Gastroesophageal sphincter (tissue), 4 donors: ENCODE measurements at regions not wholly inside any gene's neighbourhood (a gene's known extent, or its start where the extent isn't known, plus 50 kb on each side); places are given as distances from the start of the nearest gene placed in this dataset.

Source experiments
- ATAC-seq: fragments of 150-250 bp; one replicate; pipeline ENCODE4 v1.9.1; 2016; ENCODE audit warnings: mild to moderate bottlenecking, moderate library complexity
- H3K27ac ChIP-seq, 4 donors: fragments of 200-600 bp; sonication (generic) in 3 of 4; 1 replicate in 3 of 4; 2 replicates in 1 of 4; pipeline ENCODE4 v1.5.1; 2016 to 2019
- H3K27me3 ChIP-seq: fragments of 200-600 bp; sonication (generic); one replicate; pipeline ENCODE4 v1.5.1; 2019
- H3K36me3 ChIP-seq, 2 donors: fragments of 200-600 bp; sonication (generic); one replicate each; pipeline ENCODE4 v1.5.1; 2019; ENCODE audit warnings: control low read depth in 1 of 2
- H3K4me1 ChIP-seq, 3 donors: fragments of 200-600 bp; sonication (generic); 1 replicate in 2 of 3; 2 replicates in 1 of 3; pipeline ENCODE4 v1.5.1; 2016 to 2019; ENCODE audit warnings: control low read depth in 2 of 3
- H3K4me3 ChIP-seq, 2 donors: fragments of 200-600 bp; sonication (generic); one replicate each; pipeline ENCODE4 v1.5.1; 2019; ENCODE audit warnings: mild to moderate bottlenecking in 1 of 2, moderate library complexity in 1 of 2
- H3K9me3 ChIP-seq, 3 donors: fragments of 200-600 bp; sonication (generic); one replicate each; pipeline ENCODE4 v1.5.1; 2017 to 2019; ENCODE audit warnings: control low read depth in 2 of 3
- EP300 ChIP-seq: sonication (generic); formaldehyde crosslinking; IDR thresholded peaks from one replicate; pipeline ENCODE4 v1.6.1; 2017; ENCODE audit warnings: antibody characterized with exemption, mild to moderate bottlenecking
- POLR2A ChIP-seq, 2 donors: fragments of 450-650 bp; IDR thresholded peaks; one replicate each; pipeline ENCODE4 v1.6.1; 2017; ENCODE audit warnings: antibody characterized with exemption in 2 of 2, mild to moderate bottlenecking in 2 of 2, moderate library complexity in 1 of 2
- POLR2AphosphoS5 ChIP-seq: sonication (generic); formaldehyde crosslinking; IDR thresholded peaks from one replicate; pipeline ENCODE4 v1.6.1; 2017; ENCODE audit warnings: antibody characterized with exemption
- WGBS, 2 donors: methylation state at CpG; one replicate each; pipeline ENCODE4 v1.1.5; 2018; ENCODE audit warnings: low coverage in 1 of 2; 5-methylcytosine and 5-hydroxymethylcytosine counted together
- TF ChIP-seq, protein P1 (sequence below), 4 experiments: fragments of 200-600 bp in 2 of 4; fragments of 450-650 bp in 2 of 4; sonication (generic) in 1 of 4; IDR thresholded peaks; one replicate each; pipeline ENCODE4 v1.5.1; 2017 to 2019; ENCODE audit warnings: antibody characterized with exemption in 4 of 4, mild to moderate bottlenecking in 2 of 4, moderate library complexity in 2 of 4

DNA sequence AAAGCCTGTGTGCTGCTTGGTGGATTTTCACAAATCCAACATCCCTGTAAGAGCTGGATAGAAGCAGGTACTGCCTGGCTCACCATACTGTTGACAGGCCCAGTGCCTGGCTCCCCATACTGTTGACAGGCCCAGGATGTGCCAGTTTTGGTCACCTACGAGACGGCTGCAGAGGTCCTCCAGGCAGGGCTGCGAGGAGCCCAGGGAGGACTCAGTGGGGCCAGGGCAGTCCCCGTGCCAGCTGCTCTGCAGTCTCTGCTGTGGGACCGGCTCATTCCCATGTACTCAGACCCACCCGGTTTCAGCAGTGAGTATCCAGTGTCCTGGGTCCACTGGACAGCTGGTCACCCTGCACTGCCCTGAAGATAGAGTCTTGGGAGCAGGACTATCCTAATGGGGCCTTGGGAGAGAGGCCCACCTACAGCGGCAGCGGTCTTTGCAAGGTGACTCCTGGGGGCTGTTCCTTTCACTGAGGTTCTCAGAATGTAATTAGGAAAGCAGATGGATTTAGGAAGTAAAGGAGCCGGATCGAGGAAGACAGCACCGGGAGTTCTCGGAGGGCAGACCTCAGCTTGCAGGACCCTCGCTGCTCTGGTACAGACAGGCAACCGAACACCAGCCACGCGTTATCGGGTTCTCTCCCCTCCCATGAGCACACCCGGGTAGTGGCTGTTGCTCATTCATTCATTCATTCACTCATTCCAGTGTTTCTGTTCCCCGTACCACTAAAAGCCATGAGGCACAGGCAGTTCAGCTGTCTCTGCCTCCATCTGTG, 106.1 kb downstream of the CTTN start:
- ATAC-seq: no peak
- 100% methylated on average over 1 of the region's 19 CpGs for WGBS, 2 donors

GRCh38 chr11:70505331-70505731, 107.0 kb downstream of the CTTN start:
- no CpG with 5 or more reads among the region's 11 CpGs for WGBS, 2 donors

More for the DNA sequence above, 106.1 kb downstream of the CTTN start:
- Histone ChIP-seq H3K27me3 (no peaks in the 10 kb centered on the region), H3K4me1 (no peaks in the 10 kb centered on the region), H3K9me3 (no peaks in the 10 kb centered on the region), H3K27ac (no peak overlapping the region), H3K36me3 (no peaks in the 10 kb centered on the region), H3K4me3 (no peak overlapping the region)
- no peak for TF ChIP-seq POLR2A (IDR thresholded peaks at IDR 0.05)
- TF ChIP-seq, protein P1, sequence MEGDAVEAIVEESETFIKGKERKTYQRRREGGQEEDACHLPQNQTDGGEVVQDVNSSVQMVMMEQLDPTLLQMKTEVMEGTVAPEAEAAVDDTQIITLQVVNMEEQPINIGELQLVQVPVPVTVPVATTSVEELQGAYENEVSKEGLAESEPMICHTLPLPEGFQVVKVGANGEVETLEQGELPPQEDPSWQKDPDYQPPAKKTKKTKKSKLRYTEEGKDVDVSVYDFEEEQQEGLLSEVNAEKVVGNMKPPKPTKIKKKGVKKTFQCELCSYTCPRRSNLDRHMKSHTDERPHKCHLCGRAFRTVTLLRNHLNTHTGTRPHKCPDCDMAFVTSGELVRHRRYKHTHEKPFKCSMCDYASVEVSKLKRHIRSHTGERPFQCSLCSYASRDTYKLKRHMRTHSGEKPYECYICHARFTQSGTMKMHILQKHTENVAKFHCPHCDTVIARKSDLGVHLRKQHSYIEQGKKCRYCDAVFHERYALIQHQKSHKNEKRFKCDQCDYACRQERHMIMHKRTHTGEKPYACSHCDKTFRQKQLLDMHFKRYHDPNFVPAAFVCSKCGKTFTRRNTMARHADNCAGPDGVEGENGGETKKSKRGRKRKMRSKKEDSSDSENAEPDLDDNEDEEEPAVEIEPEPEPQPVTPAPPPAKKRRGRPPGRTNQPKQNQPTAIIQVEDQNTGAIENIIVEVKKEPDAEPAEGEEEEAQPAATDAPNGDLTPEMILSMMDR (IDR thresholded peaks at IDR 0.05): no peak
- no peak for TF ChIP-seq POLR2AphosphoS5
- no peak for TF ChIP-seq EP300

DNA sequence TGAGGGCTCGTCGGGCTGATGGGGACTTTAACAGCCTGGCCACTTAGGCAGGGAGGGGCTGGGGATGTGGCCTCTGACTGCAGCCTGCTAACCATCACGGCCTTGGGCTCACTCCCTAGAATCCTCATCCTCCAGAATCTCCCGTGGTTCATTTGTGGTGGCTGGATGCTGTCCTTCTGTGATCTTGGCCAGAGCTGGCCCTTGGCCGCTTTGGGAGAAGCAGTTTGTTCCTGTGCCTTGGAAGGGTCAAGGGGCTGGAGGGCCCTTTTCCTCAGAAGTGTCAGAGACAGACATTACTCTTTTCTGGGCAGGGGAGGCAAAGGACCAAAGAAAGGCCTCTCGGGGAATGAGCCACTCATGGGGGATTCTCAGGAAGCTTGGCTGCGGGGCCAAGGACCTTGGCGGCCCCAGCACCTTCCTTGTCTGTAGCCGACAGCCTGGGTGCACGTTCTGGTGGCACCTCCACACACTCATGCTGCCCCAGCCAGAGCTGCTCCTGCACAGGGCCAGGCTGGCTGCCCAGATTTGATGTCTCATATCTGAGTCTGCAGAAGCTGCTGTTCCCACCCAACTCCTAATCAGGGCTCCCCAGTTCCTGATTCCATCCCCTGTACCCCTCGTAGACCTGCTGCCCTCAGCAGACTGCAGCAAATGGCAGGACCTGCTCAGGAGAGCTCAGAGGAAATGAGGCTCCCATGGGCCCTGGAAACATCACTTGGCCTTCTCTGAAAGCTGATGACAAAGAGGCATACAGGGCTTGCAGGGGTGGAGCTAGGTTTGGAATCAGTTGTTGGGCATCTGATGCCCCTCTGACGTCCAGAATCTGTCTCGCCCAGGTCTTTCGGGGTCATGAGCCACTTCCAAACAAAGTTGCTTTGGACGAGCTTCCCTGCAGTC, 107.7 kb downstream of the CTTN start:
- Histone ChIP-seq H3K27me3 (no peaks in the 10 kb centered on the region), H3K9me3 (no peaks in the 10 kb centered on the region), H3K4me3 (no peak overlapping the region), H3K36me3 (no peaks in the 10 kb centered on the region), H3K27ac (no peak overlapping the region), H3K4me1 (no peaks in the 10 kb centered on the region)
- WGBS, 2 donors: 73 to 80% methylated on average over 1 to 3 of the region's 15 CpGs
- TF ChIP-seq POLR2A (IDR thresholded peaks at IDR 0.05) (no peak), EP300 (no peak), POLR2AphosphoS5 (no peak)
- TF ChIP-seq, protein P1 (IDR thresholded peaks at IDR 0.05): no peak
- ATAC-seq: no peak

More at GRCh38 chr11:70505331-70505731, 107.0 kb downstream of the CTTN start:
- H3K4me1 ChIP-seq: no peaks in the 10 kb centered on the region
- H3K36me3 ChIP-seq: no peaks in the 10 kb centered on the region
- no peaks in the 10 kb centered on the region for H3K9me3 ChIP-seq
- TF ChIP-seq, protein P1 (IDR thresholded peaks at IDR 0.05): no peak
- TF ChIP-seq POLR2AphosphoS5 (no peak), EP300 (no peak), POLR2A (IDR thresholded peaks at IDR 0.05) (no peak)
- H3K27ac ChIP-seq: no peak overlapping the region
- H3K27me3 ChIP-seq: no peaks in the 10 kb centered on the region
- no peak for ATAC-seq
- H3K4me3 ChIP-seq: no peak overlapping the region

DNA sequence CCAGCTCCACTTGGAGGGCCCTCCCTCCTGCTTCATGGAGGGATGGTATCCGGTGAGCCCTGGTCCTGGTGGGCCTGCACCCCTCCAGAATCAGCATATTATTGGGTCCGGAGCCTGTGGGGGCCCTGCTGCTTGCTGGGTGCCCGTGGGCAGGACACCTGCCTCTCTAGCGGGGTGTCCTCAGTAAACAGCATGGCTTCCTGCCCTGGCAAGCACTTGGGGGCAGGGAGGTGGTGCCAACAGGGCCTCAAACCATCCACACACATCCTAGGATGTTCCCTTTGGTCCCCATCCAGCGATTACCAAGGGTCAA, 108.3 kb downstream of the CTTN start:
- H3K27me3 ChIP-seq: no peaks in the 10 kb centered on the region
- peaks cover 0 to 2% (median 0%) of the 10 kb centered on the region in 3 donors for H3K9me3 ChIP-seq
- H3K4me1 ChIP-seq: no peaks in the 10 kb centered on the region
- ATAC-seq: no peak
- WGBS, 2 donors: 83% methylated on average over 1 of the region's 5 CpGs; no CpG with 5 or more reads in 1 of the 2 donors
- no peak overlapping the region for H3K4me3 ChIP-seq
- TF ChIP-seq, protein P1 (IDR thresholded peaks at IDR 0.05): no peak
- no peak for TF ChIP-seq POLR2AphosphoS5
- no peak for TF ChIP-seq EP300
- TF ChIP-seq POLR2A (IDR thresholded peaks at IDR 0.05): no peak
- no peak overlapping the region for H3K27ac ChIP-seq
- no peaks in the 10 kb centered on the region for H3K36me3 ChIP-seq
